Left ventricle myocardium superior (tissue), 1 donor: ENCODE measurements at regions not wholly inside any gene's neighbourhood (a gene's known extent, or its start where the extent isn't known, plus 50 kb on each side); places are given as distances from the start of the nearest gene placed in this dataset.
"Not testable (repeated sequence)": the region's sequence is repeated elsewhere in the genome, so short reads cannot be mapped to it uniquely, and the experiment has no call there.

ENCODE experiments used
- ATAC-seq: fragments of 200-7000 bp; cut with Tn5 transposase; one replicate; pipeline ENCODE4 v1.9.1; 2020; ENCODE audit warnings: mild to moderate bottlenecking, moderate library complexity
- DNase-seq: peaks from one replicate; pipeline ENCODE4 v3.0.0-alpha.2; 2020
- intact Hi-C: fragments of 100-400 bp; cut with micrococcal nuclease; formaldehyde crosslinking; loops from one replicate; pipeline ENCODE4 v1.11.0; 2022
- donor health status: DM: no; HTN: yes; CAD: no; lungs with severe emphysema.

- peak; percentile 26 for DNase-seq
- intact Hi-C loops, ATAC-seq: not testable (repeated sequence)
Measured at GRCh38 chr4:3588517-3589194, 56.4 kb upstream of the LRPAP1 start.

GRCh38 chr4:3586596-3586995, 54.4 kb upstream of the LRPAP1 start:
- DNase-seq, result peak; percentile 8
- intact Hi-C loops, ATAC-seq: not testable (repeated sequence)

- ATAC-seq, intact Hi-C loops: not testable (repeated sequence)
- peak; percentile 28 for DNase-seq
Measured at GRCh38 chr4:3585567-3585966, 53.3 kb upstream of the LRPAP1 start.

- intact Hi-C loops, result no loop called here
- ATAC-seq (no peak), DNase-seq (peak; percentile 5)
Measured at GRCh38 chr4:3582091-3582475, 49.9 kb upstream of the LRPAP1 start.
